Mucosa of descending colon (tissue), 3 donors: ENCODE measurements at regions not wholly inside any gene's neighbourhood (a gene's known extent, or its start where the extent isn't known, plus 50 kb on each side); places are given as distances from the start of the nearest gene placed in this dataset.

Experiments
- ATAC-seq: fragments of 200-7000 bp; cut with Tn5 transposase; one replicate; pipeline ENCODE4 v1.9.1; 2020; ENCODE audit warnings: mild to moderate bottlenecking, moderate library complexity
- DNase-seq, 3 donors: peaks; one replicate each; pipeline ENCODE4 v3.0.0-alpha.2; 2020
- H3K36me3 ChIP-seq: fragments of 200-600 bp; one replicate; pipeline ENCODE4 v1.8.0; 2021; ENCODE audit warnings: low read depth, mild to moderate bottlenecking
- H3K4me1 ChIP-seq: fragments of 200-600 bp; one replicate; pipeline ENCODE4 v1.8.0; 2021; ENCODE audit warnings: low read depth, mild to moderate bottlenecking
- H3K4me3 ChIP-seq: fragments of 200-600 bp; one replicate; pipeline ENCODE4 v1.8.0; 2021; ENCODE audit warnings: mild to moderate bottlenecking
- H3K9me3 ChIP-seq: fragments of 200-600 bp; one replicate; pipeline ENCODE4 v1.8.0; 2021; ENCODE audit warnings: mild to moderate bottlenecking
- CTCF ChIP-seq: fragments of 200-600 bp; IDR thresholded peaks from one replicate; pipeline ENCODE4 v1.8.0; 2022; ENCODE audit warnings: antibody characterized with exemption, mild to moderate bottlenecking
- intact Hi-C, 2 donors: fragments of 100-400 bp; cut with DNase I in 1 of 2; cut with micrococcal nuclease in 1 of 2; formaldehyde crosslinking; loops; one replicate each; pipeline versions ENCODE4 v1.11.0 to v1.11.1; 2022; cut with DNase I, micrococcal nuclease
- donor health status: DM: no; HTN: no; CAD: no; lungs with moderate emphysema.
- donor health status: DM: no; HTN: no; CAD: no.
- donor health status: DM: no; HTN: yes; CAD: no.

GRCh38 chr17:5694551-5694950 is 110.2 kb upstream of the NLRP1 start:
- DNase-seq (no peak), ATAC-seq (no peak)
- no peak overlapping the region for H3K4me3 ChIP-seq
- intact Hi-C loops = no loop called here
- no peaks in the 10 kb centered on the region for H3K9me3 ChIP-seq
- no peaks in the 10 kb centered on the region for H3K4me1 ChIP-seq
- no peaks in the 10 kb centered on the region for H3K36me3 ChIP-seq
- no peak for TF ChIP-seq CTCF

- intact Hi-C loops = no loop called here
- TF ChIP-seq CTCF = no peak
- H3K4me1 ChIP-seq = no peaks in the 10 kb centered on the region
- ATAC-seq = no peak
- H3K36me3 ChIP-seq = no peaks in the 10 kb centered on the region
- H3K4me3 ChIP-seq = no peak overlapping the region
- no peak for DNase-seq
- no peaks in the 10 kb centered on the region for H3K9me3 ChIP-seq
These were observed 111.2 kb upstream of the NLRP1 start for GRCh38 chr17:5695480-5695879.

GRCh38 chr17:5698959-5699358 is 114.7 kb upstream of the NLRP1 start:
- no peaks in the 10 kb centered on the region for H3K36me3 ChIP-seq
- DNase-seq = no peak
- no peak overlapping the region for H3K4me3 ChIP-seq
- intact Hi-C loops = no loop called here
- no peak for ATAC-seq
- no peaks in the 10 kb centered on the region for H3K9me3 ChIP-seq
- no peak for TF ChIP-seq CTCF
- no peaks in the 10 kb centered on the region for H3K4me1 ChIP-seq

- no peak for TF ChIP-seq CTCF
- intact Hi-C loops = no loop called here
- ATAC-seq = no peak
- no peak for DNase-seq
- Histone ChIP-seq H3K4me3 (no peak overlapping the region), H3K4me1 (no peaks in the 10 kb centered on the region), H3K9me3 (no peaks in the 10 kb centered on the region), H3K36me3 (no peaks in the 10 kb centered on the region)
These were observed 115.5 kb upstream of the NLRP1 start for GRCh38 chr17:5699814-5700213.

- Histone ChIP-seq H3K9me3 (no peaks in the 10 kb centered on the region), H3K4me3 (no peak overlapping the region), H3K4me1 (no peaks in the 10 kb centered on the region), H3K36me3 (no peaks in the 10 kb centered on the region)
- intact Hi-C loops = no loop called here
- no peak for ATAC-seq
- DNase-seq = no peak
- no peak for TF ChIP-seq CTCF
These were observed 116.4 kb upstream of the NLRP1 start for GRCh38 chr17:5700745-5701144.

- H3K36me3 ChIP-seq = no peaks in the 10 kb centered on the region
- no peak for DNase-seq
- no peak overlapping the region for H3K4me3 ChIP-seq
- no peak for TF ChIP-seq CTCF
- intact Hi-C loops = no loop called here
- H3K9me3 ChIP-seq = no peaks in the 10 kb centered on the region
- no peak for ATAC-seq
- H3K4me1 ChIP-seq = no peaks in the 10 kb centered on the region
These were observed 117.1 kb upstream of the NLRP1 start for GRCh38 chr17:5701381-5701780.
